Daoy (cell line): ENCODE measurements at regions not wholly inside any gene's neighbourhood (a gene's known extent, or its start where the extent isn't known, plus 50 kb on each side); places are given as distances from the start of the nearest gene placed in this dataset.

Source experiments
- DNase-seq: peaks from one replicate; pipeline ENCODE4 v3.0.0-alpha.2; 2015; ENCODE audit warnings: low read depth

DNA sequence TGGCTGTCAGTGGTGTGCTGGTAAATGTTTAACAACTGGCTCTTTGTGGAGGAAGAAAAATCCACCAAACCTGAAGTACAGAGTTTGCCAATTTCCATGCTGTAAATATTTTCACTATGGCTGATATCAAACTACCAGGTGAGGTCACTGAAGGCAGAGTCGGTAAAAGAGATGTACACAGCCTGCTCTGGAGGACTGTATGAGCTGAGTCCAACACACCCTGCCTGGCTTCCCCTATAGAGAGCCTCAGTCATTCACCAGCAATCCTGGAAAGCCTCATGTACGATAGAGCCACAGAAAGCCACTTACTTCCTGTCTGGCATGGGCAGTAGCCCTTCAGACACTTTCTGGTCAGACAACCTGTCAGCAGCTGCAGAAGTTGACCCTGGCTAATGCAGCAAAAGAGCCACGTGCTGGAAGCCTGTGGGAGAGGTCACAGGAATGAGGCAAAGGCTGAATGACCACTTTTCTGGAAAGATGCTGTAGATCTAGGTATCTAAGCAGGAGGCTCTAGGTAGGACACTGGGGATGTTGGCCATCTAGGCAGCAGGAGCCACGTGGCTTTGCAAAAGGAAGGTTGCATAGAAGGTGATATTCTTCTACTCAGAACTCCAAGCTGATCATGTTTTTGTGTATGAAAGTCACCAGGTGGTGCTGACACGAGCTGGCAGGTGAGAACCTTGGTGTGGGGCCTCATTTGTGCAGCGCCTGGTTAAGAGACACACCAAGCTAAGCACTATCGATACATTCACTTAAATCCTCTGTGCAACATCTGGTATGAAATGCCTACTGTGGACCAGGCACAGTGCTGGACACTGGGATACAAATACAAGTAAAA lies 553.9 kb downstream of the VRK1 start:
- DNase-seq = no peak

DNA sequence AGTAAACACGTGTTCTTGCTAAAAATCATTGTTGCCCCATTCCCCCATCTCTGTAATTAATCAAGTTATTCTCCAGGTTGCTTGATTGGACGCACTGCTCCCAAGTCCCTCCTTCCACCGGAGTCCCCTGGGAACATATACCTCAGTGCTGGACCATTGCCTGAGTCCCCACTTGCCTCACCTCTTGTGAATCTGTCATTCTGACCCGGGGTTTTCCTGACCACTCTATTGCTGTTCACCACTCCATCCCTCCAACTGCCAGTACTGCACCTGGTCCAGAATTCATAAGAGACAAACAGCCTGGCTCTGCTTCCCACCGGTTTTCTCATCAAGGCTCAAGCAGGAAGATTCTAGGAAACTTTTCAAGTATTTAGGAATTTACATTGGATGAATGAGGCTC lies 555.9 kb downstream of the VRK1 start:
- no peak for DNase-seq

DNA sequence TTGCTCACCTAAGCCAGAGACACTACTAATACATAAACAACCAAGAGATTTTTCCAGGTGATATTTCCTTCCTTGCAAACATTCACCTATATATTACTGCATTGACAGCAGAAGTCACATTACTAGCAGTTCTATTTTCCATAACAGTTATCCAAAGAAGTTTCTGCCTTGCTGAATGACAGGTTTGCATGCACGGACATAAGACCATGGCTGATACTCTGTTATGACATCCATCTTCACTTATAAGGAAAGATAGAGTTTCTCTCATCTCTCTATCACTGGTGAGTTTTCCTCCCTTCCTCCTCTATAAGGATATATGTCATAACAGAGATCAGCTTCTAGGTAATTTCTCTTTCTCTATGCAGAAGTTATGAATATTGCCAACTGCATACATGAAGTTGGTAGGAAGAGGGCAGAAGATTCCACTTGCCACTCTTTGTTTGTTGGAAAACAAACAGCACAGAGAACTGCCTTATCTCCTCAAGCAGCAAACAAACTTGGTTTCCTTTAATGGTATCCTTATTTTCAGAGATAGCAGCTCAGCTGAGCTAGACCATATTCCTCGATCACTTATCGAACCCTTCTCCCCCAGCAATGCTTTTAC lies 557.0 kb downstream of the VRK1 start:
- no peak for DNase-seq

DNA sequence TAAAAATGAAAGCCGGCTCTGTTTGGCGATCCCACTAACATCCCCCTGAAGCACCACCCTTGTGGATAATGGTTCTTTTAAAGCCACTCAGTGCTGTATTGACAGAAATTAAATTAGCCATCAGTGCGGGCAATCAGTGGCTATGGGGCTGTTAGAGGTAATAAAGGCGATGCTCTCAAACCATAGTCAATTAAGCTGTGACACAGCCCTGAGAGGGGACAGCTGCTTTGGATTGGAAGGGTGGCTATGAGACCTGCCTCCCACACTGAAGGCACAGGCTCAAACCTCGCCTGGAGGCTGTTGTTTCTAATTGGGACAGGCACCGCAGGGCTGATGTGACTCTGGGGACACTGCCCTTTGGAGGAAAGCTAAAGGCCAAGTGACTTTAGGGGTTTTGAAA lies 562.2 kb downstream of the VRK1 start:
- no peak for DNase-seq

DNA sequence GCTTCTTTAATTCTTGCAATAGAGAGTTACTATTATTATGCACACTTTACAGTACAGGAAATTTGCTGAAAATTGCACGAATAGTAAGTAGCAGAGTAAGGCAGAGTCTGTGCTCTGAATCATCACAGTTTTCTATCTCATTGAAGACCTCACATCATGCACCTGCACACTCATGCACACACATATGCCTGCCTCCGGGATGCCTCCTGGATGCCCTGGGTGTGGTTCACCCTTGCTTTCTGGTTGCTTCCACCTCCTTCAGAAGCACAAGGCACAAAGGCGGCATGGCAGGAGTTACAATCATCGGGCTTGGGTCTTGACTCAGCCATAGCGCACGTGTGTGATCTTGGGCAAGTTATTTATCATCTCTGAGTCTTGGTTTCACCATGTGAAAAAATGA lies 564.0 kb downstream of the VRK1 start:
- DNase-seq = no peak

DNA sequence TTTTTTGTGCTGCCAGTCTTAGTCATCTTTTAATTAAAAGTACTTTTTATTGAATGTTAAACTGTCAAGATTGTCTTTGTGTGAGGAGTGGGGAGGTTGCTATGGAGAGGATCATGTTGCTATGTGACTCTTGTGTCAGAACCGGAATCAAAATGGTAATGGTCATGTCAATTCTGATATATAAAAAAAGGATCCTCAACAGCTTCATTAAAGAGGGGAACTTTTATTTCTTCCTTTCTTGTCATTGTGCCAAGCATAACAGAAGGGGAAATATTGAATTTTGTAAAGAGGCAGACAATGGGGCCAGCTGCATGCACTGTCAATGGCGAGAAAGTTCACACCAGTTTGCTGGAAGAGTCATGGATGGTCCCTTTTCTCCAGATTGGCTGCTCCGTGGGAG lies 564.8 kb downstream of the VRK1 start:
- no peak for DNase-seq

DNA sequence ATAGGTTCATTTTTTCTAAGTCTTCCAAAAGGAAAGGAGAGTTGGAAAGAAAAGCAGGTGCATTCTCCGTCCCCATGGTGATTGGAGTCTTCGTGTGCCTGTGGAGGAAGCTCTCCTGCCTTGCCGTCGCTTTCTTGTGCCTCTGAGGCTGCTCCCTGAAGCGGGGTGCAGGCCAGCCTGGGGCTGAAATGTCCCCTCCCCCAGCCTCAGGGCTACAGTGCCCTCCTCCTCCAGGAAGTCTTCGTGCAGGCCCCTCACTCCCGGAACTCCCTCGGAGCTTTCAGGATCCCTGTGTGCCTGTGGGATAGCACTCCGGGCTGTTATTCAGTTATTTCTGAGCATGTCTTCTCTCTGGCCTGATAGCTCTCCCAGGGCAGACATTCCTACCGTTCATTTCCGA lies 569.2 kb downstream of the VRK1 start:
- no peak for DNase-seq

DNA sequence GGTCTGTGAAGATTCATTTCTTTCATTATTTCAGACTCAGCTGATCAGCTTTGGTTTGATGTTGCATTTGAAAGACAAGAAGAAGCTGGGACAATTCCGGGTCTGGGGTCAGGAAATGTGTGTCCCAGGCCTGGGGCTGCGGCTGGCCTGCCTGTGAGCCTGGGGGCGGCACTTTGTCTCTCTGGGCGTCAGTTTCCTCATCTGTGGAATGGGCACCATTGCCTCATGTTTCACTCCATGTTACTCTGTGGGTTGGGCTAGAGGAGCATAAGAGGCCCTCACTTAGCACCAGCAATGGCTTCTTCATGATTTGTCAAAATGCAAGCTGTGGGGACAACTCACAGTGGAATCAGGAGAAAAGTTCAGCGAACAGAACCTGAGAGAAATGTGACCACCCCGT lies 570.1 kb downstream of the VRK1 start:
- DNase-seq = no peak

DNA sequence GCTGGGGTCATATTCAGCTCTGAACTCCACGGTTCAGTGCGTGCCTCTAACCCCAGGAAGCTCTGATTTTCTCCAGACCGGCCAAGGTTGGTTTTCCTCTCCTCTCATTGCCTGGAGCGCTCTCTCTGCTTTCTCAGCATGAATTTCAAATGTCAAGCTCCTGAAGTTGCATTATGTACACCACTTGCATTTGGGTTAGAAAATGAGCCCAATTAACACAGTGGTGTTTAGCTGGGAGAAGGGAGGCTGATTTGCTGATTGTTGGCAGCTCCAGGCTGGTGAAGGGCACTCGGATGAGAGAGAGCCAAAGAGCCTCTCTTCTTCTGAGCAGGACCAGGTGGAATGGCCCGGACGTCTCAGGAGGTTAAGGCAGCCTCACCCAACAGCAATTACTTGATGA lies 570.9 kb downstream of the VRK1 start:
- no peak for DNase-seq

DNA sequence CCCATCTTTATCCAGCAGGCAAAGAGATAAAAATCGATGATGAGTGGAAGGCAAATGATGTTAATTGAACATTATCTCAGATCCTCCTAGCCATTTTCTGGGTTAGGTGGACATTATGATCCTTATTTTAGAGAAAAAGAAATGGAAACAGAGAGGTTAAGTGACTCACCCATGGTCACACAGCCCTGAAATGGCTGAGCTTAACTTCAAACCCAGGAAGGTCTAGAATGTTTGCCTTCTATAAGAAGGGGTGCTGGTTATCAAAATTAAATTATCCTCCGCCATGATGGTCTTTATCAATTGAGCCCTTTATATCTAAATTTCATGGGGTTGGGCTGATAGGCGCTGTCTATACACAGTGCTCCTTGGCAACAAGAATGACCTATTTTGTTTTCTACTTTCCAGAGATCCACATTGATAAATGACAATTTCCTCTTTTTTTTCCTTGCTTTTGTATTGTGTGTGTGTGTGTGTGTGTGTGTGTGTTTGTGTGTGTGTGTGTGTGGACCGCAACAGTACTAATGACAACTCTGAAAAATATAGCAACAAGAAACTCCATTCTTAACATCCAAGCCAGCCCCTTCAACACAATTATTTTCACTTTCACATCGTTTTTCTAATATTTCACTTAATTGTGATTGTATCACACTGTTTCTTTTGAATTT lies 571.9 kb downstream of the VRK1 start:
- no peak for DNase-seq

DNA sequence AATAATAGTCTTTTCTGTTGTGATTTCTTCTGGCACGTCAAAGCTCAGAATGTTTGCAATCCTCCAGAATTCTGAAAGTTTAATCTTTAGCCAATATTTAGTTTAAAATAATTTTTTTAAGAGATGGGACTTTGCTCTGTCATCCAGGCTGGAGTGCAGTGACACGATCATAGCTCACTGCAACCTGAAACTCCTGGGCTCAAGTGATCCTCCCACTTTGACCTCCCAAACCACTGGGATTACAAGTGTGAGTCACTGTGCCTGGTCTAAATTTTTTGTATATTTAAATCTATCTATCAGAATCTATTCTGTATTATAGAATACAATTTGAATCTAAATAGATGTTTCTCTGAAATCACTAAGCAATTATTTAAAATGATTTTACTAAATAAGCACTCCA lies 572.7 kb downstream of the VRK1 start:
- peak; percentile 41 for DNase-seq

DNA sequence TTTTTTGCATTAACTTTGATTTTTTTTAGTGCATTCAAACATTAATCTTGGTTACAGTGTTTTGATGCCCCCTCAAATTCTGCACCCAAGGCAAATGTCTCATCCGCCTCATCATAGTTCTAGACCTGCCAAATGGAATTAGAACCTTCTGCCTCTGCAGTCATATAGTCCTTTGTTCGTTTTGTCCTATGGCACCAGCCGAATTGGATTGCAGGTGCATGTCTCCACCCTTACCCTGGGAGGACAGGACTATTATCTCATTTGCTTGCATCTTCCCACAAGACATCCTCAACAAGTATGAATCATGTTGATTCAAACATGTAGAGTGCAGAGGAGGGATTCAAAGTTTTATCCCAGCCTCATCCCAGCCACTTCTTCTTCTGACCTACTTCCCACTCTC lies 579.1 kb downstream of the VRK1 start:
- DNase-seq = no peak

DNA sequence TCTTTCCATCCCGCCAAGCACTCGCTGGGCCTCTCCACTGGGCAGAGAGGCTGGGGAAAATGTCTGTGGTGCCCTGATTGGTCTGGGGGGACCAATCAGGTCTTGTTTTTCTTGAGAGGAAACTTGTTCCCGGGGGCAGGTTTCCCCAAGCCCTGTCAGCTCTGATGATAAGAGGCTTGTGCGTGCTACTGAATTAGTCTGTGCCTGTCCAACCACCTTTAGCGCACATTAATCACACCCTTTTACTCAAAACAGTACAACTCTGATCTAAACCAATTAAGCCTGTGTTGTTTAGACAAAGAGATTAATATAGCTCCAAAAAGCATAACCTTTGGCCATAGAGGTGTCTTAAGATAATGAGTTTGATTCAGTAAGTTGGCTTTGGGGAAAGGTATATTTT lies 580.4 kb downstream of the VRK1 start:
- peak; percentile 35 for DNase-seq

DNA sequence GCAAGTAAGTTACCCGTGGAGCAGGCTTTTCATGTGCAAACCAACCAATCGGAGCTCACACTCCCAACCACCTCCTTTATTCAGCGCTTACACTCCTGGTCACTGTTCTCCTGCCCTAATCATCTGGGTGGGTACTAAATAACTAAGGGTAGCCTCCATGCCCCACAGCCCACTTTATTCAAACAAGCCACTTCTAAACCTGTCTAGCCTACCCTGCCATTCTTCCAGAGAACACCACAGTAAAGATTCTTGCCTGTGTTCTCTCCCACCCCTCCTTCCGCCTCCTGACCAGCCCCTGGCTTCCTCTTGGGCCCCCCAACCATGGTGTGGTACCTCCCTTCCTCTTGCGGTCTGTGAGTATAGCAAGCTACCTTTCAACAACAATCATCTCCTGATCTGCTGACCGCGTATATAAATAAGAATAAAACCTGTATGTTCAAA lies 581.9 kb downstream of the VRK1 start:
- DNase-seq = no peak

DNA sequence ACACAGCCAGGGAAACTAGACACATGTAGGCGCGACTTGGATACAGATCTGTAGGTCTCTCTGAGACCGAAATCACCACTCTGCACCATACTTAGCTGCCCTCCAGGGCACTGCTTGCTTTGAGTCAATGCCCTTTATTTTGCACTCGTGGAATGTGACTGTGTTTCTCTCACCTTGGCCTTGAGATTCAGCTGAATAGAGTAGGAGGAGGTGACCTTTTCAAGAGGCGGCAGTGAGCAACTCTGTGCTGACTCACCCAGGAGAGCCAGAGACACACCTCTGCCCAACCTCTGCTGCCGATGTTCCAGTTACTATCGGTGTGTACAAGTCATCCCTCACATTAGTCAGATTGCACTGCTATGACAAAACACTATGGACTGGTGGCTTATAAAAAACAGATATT lies 583.4 kb downstream of the VRK1 start:
- peak; percentile 60 for DNase-seq

DNA sequence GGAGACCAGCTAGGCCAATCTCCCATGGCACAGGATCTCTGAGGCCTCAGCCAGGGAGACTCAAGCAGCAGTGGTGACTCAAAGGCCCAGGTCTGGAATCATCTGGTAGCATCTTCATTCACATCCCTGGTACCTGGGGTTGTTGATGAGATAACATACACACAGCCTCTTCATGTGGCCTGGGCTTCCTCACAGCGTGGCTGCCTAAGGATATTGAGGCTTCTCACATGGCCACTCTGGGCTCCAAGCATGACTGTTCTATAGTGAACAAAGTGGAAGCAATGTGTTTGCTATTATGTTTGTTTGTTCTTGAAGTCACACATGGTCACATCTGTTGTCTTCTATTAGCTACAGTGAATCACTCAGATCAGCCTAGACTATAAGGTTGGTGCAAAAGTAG lies 584.1 kb downstream of the VRK1 start:
- no peak for DNase-seq

DNA sequence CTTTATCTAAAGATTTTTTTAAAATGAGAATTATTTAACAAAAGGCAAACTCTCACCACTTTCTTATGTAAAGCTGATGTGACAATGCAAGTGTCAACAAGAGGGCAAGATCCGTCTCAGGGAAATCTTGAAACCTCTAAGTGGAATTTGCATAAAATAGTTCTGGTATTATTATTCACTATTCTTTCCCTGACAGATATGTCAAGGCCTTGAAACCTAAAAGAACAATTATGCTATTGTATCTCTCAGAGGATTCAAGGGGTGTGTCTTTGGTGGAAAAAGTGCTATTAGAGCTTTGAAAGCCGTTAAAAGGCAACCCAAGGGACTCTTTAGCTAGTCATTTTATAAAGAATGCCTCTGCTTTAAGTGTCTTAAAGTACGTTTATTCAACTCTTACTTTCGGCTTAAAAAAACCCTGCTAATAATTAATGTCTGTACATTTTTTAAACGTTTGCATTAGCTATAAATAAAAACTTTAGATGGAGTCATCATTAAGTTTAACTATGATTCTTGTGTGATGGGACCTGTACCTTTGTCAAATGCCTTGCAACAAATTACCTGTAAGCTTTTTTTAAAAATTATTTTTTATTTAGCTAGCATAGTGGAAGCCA lies 585.5 kb downstream of the VRK1 start:
- DNase-seq = no peak

DNA sequence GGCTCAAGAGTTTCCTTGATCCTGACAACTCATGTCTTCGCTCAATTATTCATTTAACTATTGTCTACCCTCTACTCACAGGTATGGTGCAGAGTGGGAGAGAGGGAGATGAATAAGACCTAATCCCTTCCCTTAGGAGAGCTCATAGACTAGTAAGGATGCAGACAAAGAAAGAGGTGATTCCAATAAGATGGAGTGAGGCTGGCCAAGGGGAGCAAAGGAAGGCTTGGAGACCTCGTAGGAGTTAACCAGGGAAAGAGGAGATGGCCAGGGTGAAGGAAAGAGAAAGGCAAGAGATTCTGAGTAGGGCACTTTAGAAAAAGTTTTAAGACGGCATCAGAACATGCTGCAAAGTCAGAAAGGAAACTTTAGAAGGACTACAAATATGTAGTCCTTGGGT lies 588.5 kb downstream of the VRK1 start:
- no peak for DNase-seq

DNA sequence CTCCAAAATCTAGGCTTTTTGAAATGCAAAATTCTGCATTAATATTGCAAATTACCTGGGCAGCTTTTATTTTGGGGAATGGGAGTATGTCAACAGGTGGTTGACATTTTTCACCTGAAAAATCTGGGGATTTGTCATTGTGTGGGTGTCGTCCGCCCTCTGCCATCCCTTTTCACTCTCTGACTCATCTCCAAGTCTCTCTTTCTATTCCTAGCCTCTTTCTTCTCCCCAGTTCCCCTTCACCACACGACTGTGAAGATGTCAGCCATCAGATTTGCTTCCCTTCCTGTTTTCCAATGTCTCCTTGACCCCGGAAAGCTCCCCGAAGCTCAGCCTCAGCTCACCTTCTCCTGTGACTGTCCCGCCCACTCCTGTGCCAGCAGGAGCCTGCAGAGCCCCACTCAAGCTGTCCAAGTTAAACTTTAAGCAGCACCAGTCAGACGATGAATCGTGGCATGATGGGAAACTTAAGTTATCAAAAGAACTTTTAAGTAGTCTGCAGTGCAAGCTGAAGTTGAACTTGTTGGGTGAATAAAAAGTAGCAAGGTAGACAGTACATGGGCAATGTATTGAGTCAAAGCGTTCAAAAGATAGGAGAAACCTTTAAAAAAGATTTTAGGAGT lies 590.2 kb downstream of the VRK1 start:
- DNase-seq = no peak

DNA sequence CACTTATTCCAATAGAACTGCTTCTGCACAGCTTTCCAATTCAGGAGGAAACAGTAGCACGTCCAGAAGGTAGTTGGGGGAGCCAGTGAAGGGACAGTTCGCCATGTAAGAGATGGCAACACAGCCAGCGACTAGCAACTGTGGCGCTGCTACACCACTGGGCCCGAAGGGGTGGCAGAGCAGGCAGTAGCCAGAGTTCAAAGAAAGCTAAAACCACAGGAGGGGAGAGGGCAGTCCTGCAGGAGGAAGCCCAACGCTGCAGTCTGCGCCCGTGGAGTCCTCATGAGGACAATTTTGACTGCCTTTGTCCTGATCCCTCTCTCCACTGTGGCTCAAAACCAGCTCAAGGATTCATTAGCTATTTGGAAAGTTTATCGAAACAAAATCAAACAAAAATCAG lies 591.2 kb downstream of the VRK1 start:
- DNase-seq = no peak

DNA sequence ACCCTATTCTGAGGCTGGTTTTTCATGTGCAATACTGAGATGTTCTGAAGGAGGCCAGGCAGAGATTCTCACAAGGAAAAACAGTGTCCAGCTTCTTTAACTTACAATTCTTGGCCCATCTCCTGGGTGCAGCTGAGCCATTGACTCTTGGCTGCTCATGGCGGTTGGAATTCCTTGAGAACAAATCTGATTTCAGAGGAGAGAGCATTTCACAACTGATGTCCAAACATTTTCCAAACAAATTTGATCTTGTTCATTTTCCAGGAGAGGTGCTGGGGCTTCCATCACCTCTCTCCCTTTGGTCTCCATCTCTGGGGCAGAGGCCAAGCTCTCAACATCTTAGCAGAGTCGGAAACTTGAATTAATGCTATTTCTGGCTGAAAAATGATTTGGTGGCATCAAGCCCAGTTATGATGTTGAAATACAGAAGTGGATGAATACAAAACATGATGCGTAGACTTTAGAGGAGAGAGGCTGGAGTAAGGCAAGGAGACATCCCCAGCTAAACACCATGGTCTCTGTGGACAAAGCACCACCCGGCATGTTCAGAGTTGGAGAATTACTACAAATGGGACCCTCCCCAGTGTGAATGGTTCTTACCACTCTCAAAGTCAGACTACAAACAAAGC lies 593.0 kb downstream of the VRK1 start:
- DNase-seq = no peak

DNA sequence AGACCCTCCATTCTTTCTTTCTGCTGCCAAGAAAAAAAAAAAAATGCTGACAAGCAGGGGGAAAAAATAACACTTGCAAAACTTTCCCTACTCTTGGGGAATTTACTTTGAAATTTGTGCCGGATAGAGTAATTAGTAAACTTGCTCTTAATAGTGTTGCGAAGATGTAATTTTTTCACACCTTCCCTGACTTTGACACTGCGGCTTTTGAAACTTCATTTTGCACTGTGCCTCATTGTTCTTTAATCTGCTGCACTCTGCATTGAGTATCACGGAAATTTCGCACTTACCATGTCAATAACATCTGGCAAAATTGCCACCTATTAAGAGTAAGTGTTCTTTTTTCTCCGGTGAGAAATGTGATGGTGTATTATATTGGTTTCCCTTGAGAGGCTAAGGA lies 596.1 kb downstream of the VRK1 start:
- DNase-seq = no peak
